ENCODE measurements at regions not wholly inside any gene's neighbourhood (a gene's known extent, or its start where the extent isn't known, plus 50 kb on each side); places are given as distances from the start of the nearest gene placed in this dataset.

GRCh38 chr4:112061207-112061817 lies 83.9 kb upstream of the FAM241A start:
- H4K91ac ChIP-seq (ENCODE audit: insufficient read depth, low read depth, low read length), result no peak overlapping the region
- no peaks in the 10 kb centered on the region for H3K4me1 ChIP-seq (ENCODE audit: control insufficient read depth, insufficient read depth, low read length)
- no peaks in the 10 kb centered on the region for H3K36me3 ChIP-seq (ENCODE audit: control insufficient read depth, insufficient read depth, low read length)
- H2BK20ac ChIP-seq (ENCODE audit: low read depth, low read length), result no peak overlapping the region
- no peak overlapping the region for H3K4ac ChIP-seq (ENCODE audit: low read depth, low read length)
- no peak overlapping the region for H2BK15ac ChIP-seq (ENCODE audit: low read depth, low read length)
- H3K9me3 ChIP-seq (ENCODE audit: control insufficient read depth, insufficient read depth, low read length), result no peaks in the 10 kb centered on the region
- H2BK5ac ChIP-seq (ENCODE audit: low read depth, low read length, poor library complexity, severe bottlenecking), result no peak overlapping the region
- H4K20me1 ChIP-seq (ENCODE audit: insufficient read depth, low read length), result no peaks in the 10 kb centered on the region
- H3K23ac ChIP-seq (ENCODE audit: low read depth, low read length), result no peak overlapping the region
- no peak for TF ChIP-seq POLR2A (IDR thresholded peaks at IDR 0.05; ENCODE audit: low read depth, low read length)
- TF ChIP-seq CHD1 (IDR thresholded peaks at IDR 0.05; ENCODE audit: low read depth, low read length), result no peak
- TF ChIP-seq MAFK (IDR thresholded peaks at IDR 0.05; ENCODE audit: low read depth, low read length), result no peak
- no peak for TF ChIP-seq BHLHE40 (IDR thresholded peaks at IDR 0.05; ENCODE audit: low read depth, low read length)
- no peak for TF ChIP-seq MAZ (IDR thresholded peaks at IDR 0.05; ENCODE audit: borderline replicate concordance, low read depth, low read length)
- no peak for TF ChIP-seq CEBPB (IDR thresholded peaks at IDR 0.05; ENCODE audit: low read depth, low read length)
- TF ChIP-seq FOS (IDR thresholded peaks at IDR 0.05; ENCODE audit: low read depth, low read length), result no peak
- TF ChIP-seq CTCF (conservative IDR thresholded peaks at IDR 0.05; ENCODE audit: low read depth, low read length), result no peak
- TF ChIP-seq RFX5 (IDR thresholded peaks at IDR 0.05; ENCODE audit: low read depth, low read length), result no peak
- no peak for TF ChIP-seq RCOR1 (IDR thresholded peaks at IDR 0.05; ENCODE audit: insufficient replicate concordance, low read length)
- no peak for TF ChIP-seq MXI1 (IDR thresholded peaks at IDR 0.05; ENCODE audit: borderline replicate concordance, low read depth, low read length)
- no peak overlapping the region for H3K9ac ChIP-seq (ENCODE audit: low read depth, low read length)
- ChIA-PET POLR2A (ENCODE audit: unreplicated experiment) (no interaction called here), CTCF (no interaction called here)
- H2AFZ ChIP-seq (replicated peaks; ENCODE audit: low read length, poor library complexity), result no peak overlapping the region
- H2AK5ac ChIP-seq (ENCODE audit: low read depth, low read length), result no peak overlapping the region
- no peak overlapping the region for H3K4me2 ChIP-seq (ENCODE audit: low read depth, low read length)
- no peak overlapping the region for H3K14ac ChIP-seq (replicated peaks; ENCODE audit: low read depth, low read length)
- H2BK120ac ChIP-seq (ENCODE audit: low read depth, low read length), result no peak overlapping the region
- ATAC-seq (ENCODE audit: low read depth), result no peak
- no peaks in the 10 kb centered on the region for H3K79me1 ChIP-seq (ENCODE audit: low read depth in 1 of 2, low read length in 2 of 2)
- H3K27ac ChIP-seq (ENCODE audit: insufficient read depth, low read length), result no peak overlapping the region
- no peak overlapping the region for H4K8ac ChIP-seq (ENCODE audit: low read depth in 2 of 2, low read length in 2 of 2)
- H3K18ac ChIP-seq (ENCODE audit: low read depth, low read length), result no peak overlapping the region
- no TSS peak for BruUV-seq (replicated peaks)
- dilution Hi-C loops (cut with HindIII; ENCODE audit: low sequenced_read_pairs, unreplicated experiment), result no loop called here
- in situ Hi-C loops (cut with MboI; ENCODE audit: low sequenced_read_pairs), result no loop called here
- H3K4me3 ChIP-seq (ENCODE audit: insufficient read depth, low read depth, low read length), result no peak overlapping the region
- H3K27me3 ChIP-seq (ENCODE audit: control insufficient read depth, insufficient read depth, low read length), result peaks cover 2% of the 10 kb centered on the region; the same call in 1 of the 2 replicates
- no peak overlapping the region for H2AK9ac ChIP-seq (replicated peaks; ENCODE audit: low read depth, low read length, poor library complexity)
- no peak overlapping the region for H3K56ac ChIP-seq (ENCODE audit: extremely low read depth, insufficient read depth, low read length)
- H3K9me1 ChIP-seq (ENCODE audit: insufficient read depth, low read length), result no peaks in the 10 kb centered on the region
- no peak overlapping the region for H4K5ac ChIP-seq (ENCODE audit: low read depth, low read length)
- WGBS, 2 experiments (ENCODE audit: extremely low coverage in 2 of 2, insufficient read length in 1 of 2), result 60% methylated on average over 1 of the region's 2 CpGs; no CpG with 5 or more reads in 1 of the 2 experiments
- no peak for DNase-seq
- intact Hi-C loops (cut with micrococcal nuclease), result no loop called here

Data from IMR-90 (cell line).